ENCODE measurements at regions not wholly inside any gene's neighbourhood (a gene's known extent, or its start where the extent isn't known, plus 50 kb on each side); places are given as distances from the start of the nearest gene placed in this dataset.
"Not testable (repeated sequence)": the region's sequence is repeated elsewhere in the genome, so short reads cannot be mapped to it uniquely, and the experiment has no call there.

DNA sequence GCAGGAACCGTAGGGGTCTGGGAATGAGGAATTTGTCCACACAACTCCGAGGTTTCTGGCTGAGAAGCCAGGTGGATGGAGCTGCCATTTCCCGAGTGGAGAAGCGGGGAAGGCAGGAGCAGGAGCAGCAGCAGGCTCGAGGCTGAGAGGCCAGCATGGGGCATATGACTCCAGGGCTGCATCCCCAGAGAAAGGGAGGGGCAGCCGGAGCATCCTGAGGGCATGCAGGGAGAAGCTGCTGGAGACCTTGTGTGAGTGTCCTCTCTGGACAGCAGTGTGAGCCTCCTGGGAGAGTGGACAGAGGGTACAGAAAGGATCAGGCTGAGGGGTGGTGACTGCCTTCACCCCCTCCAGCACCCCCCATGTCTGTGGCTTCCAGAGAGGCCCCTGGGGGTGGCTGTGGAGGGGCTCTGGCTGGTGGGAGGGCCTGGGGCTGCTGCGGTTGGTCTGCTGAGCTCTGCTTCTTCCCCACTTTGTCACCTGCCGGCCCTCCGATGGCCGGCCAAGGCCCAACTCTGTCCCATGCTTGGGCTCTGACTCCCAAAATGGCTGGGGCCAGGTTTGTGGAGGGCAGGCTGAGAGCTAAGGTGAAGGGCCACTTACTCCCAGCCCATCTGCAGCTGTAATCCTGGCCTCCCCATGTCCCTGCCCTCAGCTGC lies 633.1 kb downstream of the MATN1 start:
- no peak for DNase-seq (ENCODE audit: low spot score)

- DNase-seq (ENCODE audit: low spot score), result no peak
Observed at GRCh38 chr1:30089024-30089430, 634.4 kb downstream of the MATN1 start.

- no peak for DNase-seq (ENCODE audit: low spot score)
Observed at GRCh38 chr1:30088594-30088993, 634.8 kb downstream of the MATN1 start.

GRCh38 chr1:30087465-30087864 lies 635.9 kb downstream of the MATN1 start:
- DNase-seq (ENCODE audit: low spot score), result no peak

DNA sequence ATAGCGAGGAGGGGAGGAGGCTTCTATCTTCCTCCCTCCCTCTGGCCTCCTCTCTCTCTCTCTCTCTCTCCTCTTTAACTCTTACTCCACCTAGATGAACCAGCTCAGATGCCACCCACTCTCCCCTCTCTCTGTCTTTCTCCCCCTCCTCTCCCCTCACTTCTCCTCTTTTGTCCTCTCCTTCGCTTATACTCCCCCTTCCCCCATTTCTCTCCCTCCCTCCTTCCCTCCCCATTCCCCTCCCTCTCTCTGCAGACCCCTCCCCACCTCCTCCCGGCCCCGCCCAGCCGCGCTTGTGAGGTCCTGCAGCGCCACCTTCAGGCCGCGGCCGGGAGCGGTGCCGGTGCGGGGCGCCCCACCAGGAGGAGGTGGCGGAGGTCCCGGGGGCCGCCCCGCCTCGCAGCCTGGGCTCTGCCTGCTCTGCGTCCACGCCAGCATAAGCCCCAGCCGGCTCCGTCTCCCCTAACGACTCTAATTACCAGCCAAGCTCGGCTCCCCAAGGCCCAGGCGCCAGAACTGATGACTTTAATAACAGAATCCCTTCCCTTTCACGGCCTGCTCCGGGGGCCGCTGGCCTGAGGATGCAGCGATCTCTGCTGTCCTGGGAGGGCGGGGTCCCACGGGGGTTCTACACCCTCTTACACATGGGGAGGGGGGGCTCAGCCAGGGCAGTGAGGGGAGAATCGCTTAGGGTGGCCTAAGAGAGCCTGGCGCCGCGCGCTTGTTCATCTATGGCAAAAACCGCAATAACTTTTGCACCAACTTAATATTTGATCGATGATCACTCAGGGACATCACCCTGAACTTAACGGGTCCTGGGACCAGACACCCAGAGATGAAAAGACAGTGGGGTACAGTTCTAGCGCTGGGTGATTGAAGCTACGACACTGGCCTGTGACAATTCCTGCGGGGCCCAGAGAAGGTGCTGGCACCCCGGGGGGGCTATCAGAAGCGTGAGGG lies 637.3 kb downstream of the MATN1 start:
- peak; percentile 76 for DNase-seq (ENCODE audit: low spot score)

- DNase-seq (ENCODE audit: low spot score), result no peak
Observed at GRCh38 chr1:30084909-30085571, 638.3 kb downstream of the MATN1 start.

GRCh38 chr1:30083800-30084464 lies 639.5 kb downstream of the MATN1 start:
- DNase-seq (ENCODE audit: low spot score), result no peak

DNA sequence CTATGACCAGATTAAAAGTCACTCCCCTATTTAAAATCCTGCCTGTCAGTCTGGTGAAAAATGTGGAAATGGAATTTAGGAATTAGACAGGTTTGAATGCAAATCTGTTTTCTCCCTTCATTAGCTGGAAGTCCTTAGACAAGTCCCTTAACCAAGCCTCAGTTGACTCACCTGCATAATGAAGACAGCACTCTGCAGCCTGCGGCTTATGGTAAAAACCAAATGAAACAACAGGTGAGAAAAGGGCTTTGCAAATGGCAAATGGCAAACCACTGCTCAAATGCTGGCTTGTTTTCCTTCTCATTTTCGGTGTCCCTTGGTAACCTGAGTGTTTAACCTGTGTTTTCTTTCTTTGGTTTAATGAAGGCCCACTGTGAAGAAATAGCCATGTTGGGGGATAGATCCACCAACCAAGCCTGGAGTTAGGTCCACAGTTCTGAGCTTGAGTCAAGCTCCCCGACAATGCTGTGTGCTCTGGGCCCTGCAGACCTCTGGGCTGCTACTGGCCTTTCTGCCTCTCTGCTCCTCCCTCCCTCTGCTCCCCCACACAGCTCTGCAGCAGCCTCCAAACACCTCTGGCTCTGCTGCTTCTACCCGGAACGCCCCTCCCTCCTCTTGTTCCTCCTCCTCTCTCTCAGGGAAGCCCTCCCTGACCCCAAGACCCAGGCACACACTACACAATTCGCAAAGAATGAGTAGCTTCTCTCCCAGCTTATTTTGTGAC lies 641.8 kb downstream of the MATN1 start:
- no peak for DNase-seq (ENCODE audit: low spot score)

DNA sequence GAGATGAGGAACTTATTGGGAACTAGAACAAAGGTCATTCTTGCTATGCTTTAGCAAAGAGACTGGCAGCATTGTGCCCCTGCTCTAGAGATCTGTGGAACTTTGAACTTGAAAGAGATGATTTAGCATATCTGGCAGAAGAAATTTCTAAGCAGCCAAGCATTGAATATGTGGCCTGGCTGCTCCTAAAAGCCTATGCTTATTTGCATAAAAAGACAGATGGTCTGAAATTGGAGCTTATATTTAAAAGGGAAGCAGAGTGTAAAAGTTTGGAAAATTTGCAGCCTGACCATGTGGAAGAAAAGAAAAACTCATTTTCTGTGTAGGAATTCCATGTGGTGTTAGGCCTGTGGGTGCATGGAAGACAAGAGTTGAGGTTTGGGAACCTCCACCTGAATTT lies 647.5 kb downstream of the MATN1 start:
- not testable (repeated sequence) for DNase-seq (ENCODE audit: low spot score)

DNA sequence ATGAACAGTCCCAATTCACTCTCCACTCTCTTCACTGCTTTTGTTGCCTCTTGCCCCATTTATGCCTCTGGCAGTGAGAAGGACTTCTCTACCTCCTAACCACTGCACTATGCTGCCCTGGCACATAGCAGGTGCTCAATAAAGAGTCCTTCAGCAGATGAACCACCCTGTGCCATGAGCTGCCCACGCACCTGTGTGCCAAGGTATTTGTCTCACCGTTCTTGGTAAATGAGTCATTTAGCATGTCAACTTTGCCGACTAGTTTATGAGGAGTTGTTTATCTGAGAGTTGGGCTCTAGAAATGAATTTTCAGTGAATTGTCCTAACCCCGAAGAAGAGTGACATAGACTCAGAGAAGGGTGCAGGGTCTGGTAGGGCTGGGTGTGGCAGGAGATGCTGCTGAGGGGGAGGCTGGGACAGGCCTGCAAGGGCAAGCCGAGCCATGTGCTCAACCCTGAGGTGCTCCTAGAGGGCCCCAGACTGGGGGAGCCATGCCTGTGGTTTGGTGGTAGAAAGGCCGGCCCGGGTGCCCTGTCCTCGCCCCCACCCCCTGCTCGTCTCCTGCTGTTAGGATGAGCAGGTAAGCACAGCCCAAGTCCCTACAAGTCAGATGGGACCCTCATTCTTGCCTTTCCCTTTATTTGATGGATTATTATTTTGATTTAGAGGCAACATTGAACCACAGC lies 654.5 kb downstream of the MATN1 start:
- DNase-seq (ENCODE audit: low spot score), result no peak

DNA sequence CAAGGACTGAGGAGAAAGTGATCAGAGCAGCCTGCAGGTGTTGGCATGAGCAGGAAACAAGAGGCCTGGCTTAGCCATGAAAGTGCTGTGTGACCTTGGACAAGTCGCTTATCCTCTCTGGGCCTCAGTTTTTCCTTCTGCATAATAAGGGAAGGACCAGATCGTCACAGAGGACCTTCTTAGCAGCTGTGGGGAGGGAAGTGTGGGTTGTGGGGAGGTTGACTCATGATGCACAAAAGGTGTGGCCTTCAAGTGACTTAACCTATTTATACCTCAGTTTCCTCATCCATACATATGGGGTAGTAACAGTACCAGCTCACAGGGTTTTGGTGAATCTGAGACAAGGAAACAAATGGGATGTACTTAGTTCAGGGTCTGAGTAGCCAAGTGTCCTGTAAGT lies 658.8 kb downstream of the MATN1 start:
- DNase-seq (ENCODE audit: low spot score), result no peak

GRCh38 chr1:30063621-30064280 lies 659.6 kb downstream of the MATN1 start:
- no peak for DNase-seq (ENCODE audit: low spot score)

DNA sequence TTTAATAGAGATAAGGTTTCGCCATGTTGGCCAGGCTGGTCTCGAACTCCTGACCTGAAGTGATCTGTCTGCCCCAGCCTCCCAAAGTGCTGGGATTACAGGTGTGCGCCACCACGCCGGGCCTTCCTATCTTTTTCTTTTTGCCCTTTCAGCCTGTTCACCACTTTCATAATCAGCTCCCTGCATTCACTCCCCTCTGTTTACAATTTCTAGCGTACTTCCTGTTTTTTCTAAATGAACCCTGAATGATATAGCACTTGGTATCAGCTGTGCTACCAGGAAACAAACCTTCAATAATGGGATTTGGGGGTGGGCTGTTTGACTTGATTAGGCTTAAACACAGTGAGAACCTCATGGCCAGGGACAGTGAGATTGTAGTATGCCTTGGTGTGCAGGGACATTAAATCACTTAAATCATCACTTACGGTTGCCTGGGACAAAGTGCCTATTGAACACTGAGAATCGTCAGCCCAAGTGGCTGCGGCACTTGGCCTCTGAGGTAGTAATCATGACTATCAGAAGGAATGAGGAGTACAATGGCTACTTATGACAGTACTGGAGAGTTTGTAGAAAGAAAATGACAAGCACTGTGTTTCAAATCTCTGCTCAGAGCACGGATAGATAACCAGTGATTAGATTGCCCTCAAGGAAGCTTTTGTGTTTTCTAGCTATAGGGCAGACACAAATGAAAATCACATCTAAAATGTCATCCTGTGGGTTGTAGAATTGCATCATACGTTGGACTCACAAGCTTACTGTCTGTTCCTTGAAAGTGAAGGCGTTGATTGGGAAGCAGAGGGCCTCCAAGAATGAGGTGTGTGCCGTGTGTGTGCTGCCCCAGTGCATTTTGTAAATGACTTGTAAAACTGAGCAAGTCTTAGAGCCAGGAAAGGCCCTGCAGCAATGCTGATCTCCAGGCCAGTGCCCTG lies 661.8 kb downstream of the MATN1 start:
- DNase-seq (ENCODE audit: low spot score), result no peak

DNA sequence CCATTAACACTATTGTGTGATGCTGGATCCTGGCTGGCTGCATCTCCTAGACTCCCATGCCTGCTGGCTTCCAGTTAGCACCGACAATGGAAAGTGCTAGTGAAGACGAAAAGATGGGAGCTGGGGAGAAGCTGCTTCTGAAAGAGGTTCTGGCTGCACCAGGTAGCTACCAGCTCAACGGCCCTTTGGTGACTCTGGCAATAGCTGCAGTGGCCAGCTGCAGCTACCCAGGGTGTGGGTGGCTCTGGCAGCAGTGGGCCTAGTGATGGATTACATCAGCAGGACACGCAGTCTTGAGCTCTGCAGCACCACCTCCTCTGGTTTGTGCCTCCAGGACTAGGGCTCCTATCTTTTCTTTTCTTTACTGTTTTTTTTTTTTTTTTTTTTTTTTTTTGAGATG lies 662.6 kb downstream of the MATN1 start:
- no peak for DNase-seq (ENCODE audit: low spot score)

DNA sequence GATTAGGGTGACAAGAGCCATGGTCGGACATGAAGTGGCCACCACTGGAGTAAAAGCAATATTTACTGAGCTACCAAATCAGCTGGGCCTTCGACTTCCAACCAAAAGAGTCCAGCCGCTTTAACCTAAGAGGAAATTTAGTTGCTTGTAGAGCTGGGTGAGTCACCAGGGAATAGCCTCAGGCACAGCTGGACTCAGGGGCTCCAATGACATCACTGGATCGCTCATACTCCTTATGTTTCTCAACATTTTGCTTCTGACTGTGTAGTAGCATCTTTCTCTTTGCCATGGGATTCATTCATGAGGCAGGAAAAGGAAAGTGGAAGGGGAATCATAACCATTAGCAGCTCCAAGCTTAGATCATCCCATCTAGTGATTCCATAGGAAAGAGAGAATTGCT lies 664.4 kb downstream of the MATN1 start:
- DNase-seq (ENCODE audit: low spot score), result no peak

DNA sequence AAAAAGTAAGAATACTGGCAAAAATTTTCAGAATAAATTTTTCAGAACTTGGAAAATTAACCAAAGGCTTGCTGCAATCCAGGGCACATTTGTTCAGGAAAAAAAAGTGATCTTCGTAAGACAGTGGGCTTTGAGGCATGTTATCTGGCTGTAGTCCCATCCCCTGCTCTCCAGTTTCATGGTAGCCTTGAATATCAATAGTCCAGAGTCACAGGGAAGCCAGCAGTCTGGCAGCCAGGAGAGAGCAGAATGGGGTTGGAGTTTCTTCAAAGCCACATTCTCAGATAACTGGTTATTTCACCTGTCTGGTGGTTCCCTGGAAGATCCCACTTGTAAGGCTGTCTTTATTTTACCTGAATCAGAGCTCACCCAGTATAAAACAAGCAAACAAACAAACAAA lies 669.3 kb downstream of the MATN1 start:
- DNase-seq (ENCODE audit: low spot score), result no peak

DNA sequence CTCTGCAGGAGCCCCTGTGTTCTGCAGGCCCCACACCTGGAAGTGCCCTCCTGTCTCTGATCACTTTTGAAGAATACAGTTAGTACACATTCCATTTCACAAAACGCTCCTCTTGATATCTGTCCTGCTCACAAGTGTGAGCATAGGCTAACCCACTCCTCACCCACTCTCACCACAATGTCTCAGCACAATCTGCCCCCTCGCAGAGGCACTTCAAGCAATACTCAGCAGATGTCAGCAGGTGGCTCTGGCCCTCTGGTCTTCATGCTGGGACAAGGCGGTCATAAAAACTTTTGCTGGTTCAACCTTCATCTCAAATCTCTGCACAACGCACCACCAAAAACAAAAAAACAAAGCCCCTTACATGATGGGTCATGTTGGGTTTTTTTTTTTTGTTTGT lies 671.2 kb downstream of the MATN1 start:
- no peak for DNase-seq (ENCODE audit: low spot score)

DNA sequence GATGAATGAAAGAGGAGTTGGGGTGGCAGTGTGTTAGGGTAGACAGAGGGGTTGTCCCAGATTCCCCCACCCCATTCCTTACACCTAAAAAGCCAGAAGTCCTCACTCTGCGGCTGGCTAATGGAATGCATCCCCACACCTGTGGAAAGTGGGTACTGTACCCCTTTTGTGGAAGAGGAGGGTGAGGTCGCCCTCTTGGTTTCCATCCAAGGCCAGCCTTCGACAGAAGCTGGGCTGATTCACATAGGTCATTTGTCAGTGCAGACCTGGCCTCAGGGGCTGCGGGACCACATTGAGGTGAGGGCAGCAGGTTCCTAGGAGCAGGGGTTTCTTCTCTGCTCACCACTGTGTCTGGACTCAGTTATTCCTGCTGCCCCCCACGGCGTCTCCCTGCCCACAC lies 671.6 kb downstream of the MATN1 start:
- no peak for DNase-seq (ENCODE audit: low spot score)

- no peak for DNase-seq (ENCODE audit: low spot score)
Observed at GRCh38 chr1:30049748-30050296, 673.6 kb downstream of the MATN1 start.
